Spleen (tissue), 7 donors: ENCODE measurements at regions not wholly inside any gene's neighbourhood (a gene's known extent, or its start where the extent isn't known, plus 50 kb on each side); places are given as distances from the start of the nearest gene placed in this dataset.

Experiments
- POLR2A ChIP-seq, 3 donors: fragments of 450-650 bp; IDR thresholded peaks; one replicate each; pipeline ENCODE4 v1.5.1; 2017; ENCODE audit warnings: antibody characterized with exemption in 3 of 3, mild to moderate bottlenecking in 1 of 3
- TF ChIP-seq, protein P1 (sequence below), 11 experiments: fragments of 200-600 bp in 7 of 11; fragments of 450-650 bp in 4 of 11; sonication (generic) in 4 of 11; IDR thresholded peaks in 8 of 11; conservative IDR thresholded peaks in 3 of 11; 1 replicate in 7 of 11; 2 replicates in 4 of 11; pipeline versions ENCODE4 v1.4.0 to v1.8.0; 2016 to 2021; ENCODE audit warnings: antibody characterized with exemption in 11 of 11, inconsistent platforms in 4 of 11, mild to moderate bottlenecking in 1 of 11
- donor health status: DM: no; HTN: no; CAD: no; lungs with moderate emphysema.
- donor health status: DM: no; HTN: no; CAD: no.
- donor health status: DM: no; HTN: no; CAD: no.

DNA sequence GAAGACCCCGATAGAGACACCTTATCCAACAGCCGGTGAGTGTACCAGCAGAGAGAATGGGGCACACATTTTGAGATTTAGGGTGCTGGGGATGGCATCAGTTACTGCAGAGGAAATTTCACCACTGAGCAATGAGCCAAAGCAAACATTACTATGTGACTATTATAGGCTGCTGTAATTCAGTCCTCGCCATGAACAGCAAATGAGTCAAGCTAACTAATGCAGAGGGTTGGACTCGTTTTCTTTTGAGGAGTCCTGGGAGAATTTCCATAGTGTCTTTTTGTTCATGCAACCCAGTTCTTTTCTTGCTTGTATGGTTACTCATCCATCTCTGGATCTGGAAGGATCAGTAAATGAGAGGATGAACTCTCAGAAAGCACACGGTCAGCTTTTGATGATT, 323.8 kb downstream of the PSAT1 start:
- no peak for TF ChIP-seq POLR2A (IDR thresholded peaks at IDR 0.05)
- TF ChIP-seq, protein P1, sequence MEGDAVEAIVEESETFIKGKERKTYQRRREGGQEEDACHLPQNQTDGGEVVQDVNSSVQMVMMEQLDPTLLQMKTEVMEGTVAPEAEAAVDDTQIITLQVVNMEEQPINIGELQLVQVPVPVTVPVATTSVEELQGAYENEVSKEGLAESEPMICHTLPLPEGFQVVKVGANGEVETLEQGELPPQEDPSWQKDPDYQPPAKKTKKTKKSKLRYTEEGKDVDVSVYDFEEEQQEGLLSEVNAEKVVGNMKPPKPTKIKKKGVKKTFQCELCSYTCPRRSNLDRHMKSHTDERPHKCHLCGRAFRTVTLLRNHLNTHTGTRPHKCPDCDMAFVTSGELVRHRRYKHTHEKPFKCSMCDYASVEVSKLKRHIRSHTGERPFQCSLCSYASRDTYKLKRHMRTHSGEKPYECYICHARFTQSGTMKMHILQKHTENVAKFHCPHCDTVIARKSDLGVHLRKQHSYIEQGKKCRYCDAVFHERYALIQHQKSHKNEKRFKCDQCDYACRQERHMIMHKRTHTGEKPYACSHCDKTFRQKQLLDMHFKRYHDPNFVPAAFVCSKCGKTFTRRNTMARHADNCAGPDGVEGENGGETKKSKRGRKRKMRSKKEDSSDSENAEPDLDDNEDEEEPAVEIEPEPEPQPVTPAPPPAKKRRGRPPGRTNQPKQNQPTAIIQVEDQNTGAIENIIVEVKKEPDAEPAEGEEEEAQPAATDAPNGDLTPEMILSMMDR (IDR thresholded peaks at IDR 0.05 in 8 of 11, conservative IDR thresholded peaks at IDR 0.05 in 3 of 11) = no peak
